ENCODE measurements at regions not wholly inside any gene's neighbourhood (a gene's known extent, or its start where the extent isn't known, plus 50 kb on each side); places are given as distances from the start of the nearest gene placed in this dataset.

DNA sequence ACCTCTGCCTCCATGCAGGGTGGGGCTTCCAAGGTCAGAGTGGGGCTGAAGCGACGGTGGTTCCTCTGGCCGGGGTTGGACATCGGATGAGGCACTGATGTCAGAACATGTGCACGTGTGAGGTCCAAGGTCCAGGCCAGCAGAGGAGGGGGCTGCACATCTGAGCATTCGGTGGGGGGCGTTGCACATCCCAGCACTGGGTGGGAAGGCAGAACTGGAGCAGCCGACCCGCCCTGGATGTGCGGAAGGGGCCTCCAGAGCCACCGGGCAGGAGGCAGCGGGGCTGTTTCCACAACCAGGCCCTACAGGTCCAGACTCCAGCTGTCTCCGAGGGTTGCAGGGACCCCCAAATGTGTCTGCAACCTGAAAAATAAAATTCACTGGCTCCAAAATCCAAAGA lies 271.0 kb downstream of the CTTN start:
- DNase-seq (ENCODE audit: low read depth) = no peak
- H3K4me3 ChIP-seq (ENCODE audit: low read depth, low read length) = no peak overlapping the region
- TF ChIP-seq, protein P1, sequence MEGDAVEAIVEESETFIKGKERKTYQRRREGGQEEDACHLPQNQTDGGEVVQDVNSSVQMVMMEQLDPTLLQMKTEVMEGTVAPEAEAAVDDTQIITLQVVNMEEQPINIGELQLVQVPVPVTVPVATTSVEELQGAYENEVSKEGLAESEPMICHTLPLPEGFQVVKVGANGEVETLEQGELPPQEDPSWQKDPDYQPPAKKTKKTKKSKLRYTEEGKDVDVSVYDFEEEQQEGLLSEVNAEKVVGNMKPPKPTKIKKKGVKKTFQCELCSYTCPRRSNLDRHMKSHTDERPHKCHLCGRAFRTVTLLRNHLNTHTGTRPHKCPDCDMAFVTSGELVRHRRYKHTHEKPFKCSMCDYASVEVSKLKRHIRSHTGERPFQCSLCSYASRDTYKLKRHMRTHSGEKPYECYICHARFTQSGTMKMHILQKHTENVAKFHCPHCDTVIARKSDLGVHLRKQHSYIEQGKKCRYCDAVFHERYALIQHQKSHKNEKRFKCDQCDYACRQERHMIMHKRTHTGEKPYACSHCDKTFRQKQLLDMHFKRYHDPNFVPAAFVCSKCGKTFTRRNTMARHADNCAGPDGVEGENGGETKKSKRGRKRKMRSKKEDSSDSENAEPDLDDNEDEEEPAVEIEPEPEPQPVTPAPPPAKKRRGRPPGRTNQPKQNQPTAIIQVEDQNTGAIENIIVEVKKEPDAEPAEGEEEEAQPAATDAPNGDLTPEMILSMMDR (IDR thresholded peaks at IDR 0.05; ENCODE audit: insufficient read depth, low read depth, low read length, missing control alignments) = no peak

GRCh38 chr11:70669871-70670675 lies 271.7 kb downstream of the CTTN start:
- TF ChIP-seq, protein P1 (IDR thresholded peaks at IDR 0.05; ENCODE audit: insufficient read depth, low read depth, low read length, missing control alignments) = no peak
- DNase-seq (ENCODE audit: low read depth) = no peak
- H3K4me3 ChIP-seq (ENCODE audit: low read depth, low read length) = no peak overlapping the region

DNA sequence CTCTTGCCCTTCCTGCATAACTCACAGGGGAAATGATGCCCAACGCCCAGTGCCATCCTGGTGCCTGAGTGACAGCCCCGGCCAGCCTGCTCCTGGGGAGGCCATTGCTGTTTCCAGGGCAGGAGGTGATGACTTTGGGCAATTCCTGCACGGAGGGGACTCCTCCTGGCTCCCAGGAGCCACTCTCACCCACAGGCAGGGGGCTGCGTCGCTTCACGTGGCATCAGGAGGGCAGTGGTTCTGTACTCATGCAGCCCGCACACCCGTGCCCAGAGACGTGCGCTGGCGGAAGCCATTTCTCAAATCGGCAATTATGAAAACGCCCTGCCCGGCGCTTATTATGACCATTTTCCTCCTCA lies 272.3 kb downstream of the CTTN start:
- DNase-seq (ENCODE audit: low read depth) = no peak
- TF ChIP-seq, protein P1 (IDR thresholded peaks at IDR 0.05; ENCODE audit: insufficient read depth, low read depth, low read length, missing control alignments) = no peak
- H3K4me3 ChIP-seq (ENCODE audit: low read depth, low read length) = no peak overlapping the region

- H3K4me3 ChIP-seq (ENCODE audit: low read depth, low read length) = no peak overlapping the region
- TF ChIP-seq, protein P1 (IDR thresholded peaks at IDR 0.05; ENCODE audit: insufficient read depth, low read depth, low read length, missing control alignments) = no peak
- no peak for DNase-seq (ENCODE audit: low read depth)
These were observed 272.8 kb downstream of the CTTN start for GRCh38 chr11:70671083-70671482.

- no peak overlapping the region for H3K4me3 ChIP-seq (ENCODE audit: low read depth, low read length)
- DNase-seq (ENCODE audit: low read depth) = no peak
- TF ChIP-seq, protein P1 (IDR thresholded peaks at IDR 0.05; ENCODE audit: insufficient read depth, low read depth, low read length, missing control alignments) = no peak
These were observed 273.3 kb downstream of the CTTN start for GRCh38 chr11:70671611-70672010.

DNA sequence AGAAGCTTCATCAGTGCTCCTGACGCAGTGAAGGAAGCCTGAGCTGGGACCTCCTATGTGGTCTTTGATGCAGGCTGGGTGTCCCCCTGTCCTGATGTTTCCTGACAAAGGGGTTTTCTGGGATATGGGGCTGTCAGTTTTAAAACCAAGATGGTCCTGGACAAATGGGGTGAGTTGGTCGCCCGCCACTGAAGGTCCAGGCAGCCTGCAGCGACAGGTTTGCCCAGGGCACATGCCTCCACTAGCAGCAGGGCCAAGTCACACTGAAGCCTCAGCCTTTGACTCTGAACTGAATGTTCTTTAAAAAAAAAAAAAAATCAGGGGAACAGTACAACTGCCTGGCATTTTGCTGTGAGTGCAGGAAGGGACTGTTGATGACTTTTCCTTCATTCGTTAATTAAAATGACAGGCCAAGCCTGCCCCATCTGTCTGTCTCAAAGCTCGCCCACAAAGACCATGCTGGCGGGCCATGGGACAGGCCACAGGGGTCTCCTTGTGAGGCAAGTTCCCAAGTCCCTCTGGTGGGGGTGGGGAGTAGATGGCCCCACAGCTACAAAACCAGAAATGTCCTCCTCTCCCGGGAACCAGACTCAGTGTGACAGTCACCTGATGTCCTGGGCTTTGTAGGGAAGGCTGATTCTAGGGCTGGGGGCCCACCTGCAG lies 274.8 kb downstream of the CTTN start:
- TF ChIP-seq, protein P1 (IDR thresholded peaks at IDR 0.05; ENCODE audit: insufficient read depth, low read depth, low read length, missing control alignments) = no peak
- no peak for DNase-seq (ENCODE audit: low read depth)
- H3K4me3 ChIP-seq (ENCODE audit: low read depth, low read length) = no peak overlapping the region

Data from GM12865 (cell line).